Right forelimb (tissue), 1 donor: ENCODE measurements at regions not wholly inside any gene's neighbourhood (a gene's known extent, or its start where the extent isn't known, plus 50 kb on each side); places are given as distances from the start of the nearest gene placed in this dataset.

Experiments used
- DNase-seq: peaks from one replicate; pipeline ENCODE4 v3.0.0-alpha.2; 2018

DNA sequence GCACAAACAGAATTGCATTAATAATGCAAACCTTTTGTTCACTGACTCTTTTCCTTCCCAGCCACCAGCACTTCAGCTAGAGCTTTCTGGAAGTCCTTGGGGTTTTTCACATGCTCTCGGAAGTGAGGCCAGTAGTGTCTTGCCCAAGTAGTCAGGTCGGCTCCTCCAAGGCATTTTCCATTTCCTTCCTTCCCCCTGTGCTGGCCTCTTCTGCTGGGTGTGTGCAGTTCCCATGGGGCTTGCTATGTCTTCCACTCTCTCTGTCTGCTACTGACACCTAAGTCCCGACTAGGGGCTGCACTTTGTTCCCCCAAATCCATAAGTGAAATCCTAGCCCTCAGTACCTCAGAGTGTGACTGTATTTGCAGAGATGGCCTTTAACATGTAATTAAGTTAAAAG, 175.6 kb upstream of the BMPER start:
- DNase-seq, result no peak

DNA sequence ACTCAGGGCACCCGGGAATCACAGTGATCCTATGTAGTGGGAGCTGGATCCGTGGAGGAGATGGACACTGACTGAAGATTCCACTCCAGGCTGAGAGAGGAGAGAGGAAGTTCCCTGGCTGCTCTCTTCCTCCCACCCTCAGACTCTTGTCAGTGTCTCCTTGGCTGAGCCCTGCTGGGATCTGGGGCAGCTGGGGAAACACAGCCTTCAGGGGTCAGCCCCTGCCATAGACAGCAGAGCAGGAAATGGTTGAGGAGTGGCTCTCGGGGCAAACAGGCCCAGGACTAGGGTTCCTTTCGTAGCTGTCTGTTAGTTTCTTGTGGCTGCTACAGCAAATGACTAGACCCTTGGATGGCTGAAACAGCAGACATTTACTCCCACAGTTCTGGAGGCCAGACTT, 174.4 kb upstream of the BMPER start:
- no peak for DNase-seq

DNA sequence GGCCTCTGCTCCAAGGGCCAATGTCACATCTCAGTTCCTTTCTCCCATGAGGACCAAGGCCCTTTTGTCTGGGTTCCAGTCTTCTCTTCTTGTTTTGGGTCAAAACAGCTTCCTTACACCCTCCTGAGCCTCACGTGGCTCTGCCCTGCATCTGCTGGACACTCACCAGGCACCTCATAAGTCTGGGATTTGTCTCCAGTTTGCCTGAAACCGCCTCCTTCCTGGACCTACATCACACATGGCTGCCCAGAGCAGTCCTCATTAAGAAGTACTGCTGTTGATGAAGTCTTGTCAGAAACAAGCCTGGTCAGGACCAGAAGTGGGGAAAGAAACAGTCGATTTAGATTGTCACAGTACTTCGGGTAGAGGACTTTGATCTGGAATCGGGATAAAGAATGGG, 173.4 kb upstream of the BMPER start:
- no peak for DNase-seq

DNA sequence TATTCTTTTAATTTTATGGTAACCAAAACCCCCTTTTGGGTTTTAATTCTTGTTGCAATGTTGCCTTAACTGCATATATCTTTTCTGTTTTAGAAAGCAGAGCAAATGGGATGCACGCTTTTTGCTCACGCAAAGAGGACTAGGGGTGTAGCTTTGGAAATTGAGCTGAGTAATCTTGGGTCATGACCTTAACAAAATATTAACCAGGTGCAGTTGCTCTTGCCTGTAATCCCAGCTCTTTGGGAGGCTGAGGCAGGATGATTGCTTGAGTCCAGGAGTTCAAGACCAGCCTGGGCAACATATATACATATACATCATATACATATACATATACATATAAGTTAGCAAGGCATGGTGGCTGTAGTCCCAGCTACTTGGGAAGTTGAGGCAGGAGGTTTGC, 172.9 kb upstream of the BMPER start:
- DNase-seq, result no peak

DNA sequence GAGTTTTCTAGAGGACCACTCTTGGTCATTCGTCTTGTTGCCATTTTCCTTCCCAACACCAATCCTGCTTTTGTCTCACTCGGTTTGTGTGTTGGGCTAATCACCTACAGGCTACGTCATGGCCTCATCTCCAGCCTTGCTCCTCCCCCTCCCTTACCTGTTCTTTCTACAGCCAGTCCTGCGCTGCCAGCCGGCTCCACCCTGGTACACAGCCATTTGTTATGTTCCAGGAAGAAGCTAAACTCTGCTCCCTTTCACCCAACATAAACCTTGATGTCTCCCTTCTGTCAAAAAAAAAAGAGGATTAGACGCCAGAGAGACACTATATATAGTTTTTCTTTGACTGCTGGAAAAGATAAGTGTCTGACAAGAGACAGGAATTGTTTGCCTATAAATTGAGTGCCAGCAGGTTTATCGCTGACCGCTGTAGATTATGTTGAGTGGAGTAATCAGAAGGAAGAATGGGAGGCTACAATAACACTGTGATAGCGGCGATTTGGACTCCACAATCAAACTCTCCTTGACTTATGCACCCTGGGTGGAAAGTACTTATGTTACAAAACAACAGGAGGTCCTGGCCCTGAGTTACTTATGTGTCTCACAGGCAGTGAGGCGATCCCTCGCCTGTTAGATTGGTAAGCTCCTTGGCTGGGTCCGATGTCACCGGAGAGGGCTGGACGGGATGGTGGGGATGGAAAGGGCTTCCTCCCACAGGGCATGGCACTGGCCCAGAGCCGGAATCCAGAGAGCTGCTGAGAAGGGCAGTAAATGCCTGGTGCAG, 171.3 kb upstream of the BMPER start:
- DNase-seq, result no peak

DNA sequence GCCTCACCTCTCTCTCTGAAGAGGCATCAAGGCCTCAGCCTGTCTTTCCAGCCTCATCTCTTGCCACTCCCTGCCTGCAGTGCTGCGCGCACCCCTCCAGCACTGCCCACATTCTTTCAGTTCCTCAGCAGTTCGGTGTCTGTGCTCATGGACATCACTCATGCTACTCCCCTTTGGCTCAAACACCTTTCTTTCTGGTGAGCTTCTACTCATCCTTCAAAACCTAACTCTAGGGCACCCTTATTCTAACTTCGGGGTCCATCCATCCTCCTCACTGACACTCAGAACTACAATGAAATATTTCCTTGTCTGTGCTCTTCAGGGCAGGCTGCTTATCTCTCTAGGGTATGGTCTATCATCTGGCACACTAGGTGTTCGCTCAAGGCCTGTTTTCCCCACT, 169.9 kb upstream of the BMPER start:
- DNase-seq, result no peak

DNA sequence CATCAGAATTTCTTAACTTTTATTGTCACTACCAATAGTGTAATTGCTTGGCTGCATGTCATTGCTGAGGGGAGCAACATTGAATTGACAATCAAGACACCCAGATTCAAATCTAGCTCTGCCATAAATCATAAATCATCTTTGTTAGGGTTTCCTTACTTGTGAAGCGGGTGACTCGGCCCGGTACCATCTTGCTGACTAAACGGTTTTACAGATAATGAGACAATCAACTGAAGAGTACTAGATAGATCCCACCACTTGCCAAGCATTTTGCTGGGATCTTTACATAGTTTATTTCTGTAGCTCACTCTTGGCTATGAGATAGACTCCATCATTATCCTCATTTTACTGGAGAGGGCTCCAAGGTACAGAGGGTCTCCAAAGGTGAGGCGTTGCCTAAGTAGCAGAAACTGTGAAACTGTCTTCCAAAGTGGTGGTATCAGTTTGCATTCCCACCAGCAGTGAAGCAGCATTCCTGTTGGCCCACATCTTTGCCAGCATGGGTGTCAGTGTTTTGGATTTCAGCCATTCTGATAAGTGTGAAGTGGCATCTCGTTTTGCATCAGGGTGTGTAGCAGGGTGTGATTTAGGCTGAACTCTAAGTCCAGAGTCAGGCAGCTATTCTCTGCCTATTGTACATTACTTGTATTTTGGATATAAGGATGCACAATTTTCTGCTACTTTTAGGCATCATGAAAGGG, 168.7 kb upstream of the BMPER start:
- no peak for DNase-seq

DNA sequence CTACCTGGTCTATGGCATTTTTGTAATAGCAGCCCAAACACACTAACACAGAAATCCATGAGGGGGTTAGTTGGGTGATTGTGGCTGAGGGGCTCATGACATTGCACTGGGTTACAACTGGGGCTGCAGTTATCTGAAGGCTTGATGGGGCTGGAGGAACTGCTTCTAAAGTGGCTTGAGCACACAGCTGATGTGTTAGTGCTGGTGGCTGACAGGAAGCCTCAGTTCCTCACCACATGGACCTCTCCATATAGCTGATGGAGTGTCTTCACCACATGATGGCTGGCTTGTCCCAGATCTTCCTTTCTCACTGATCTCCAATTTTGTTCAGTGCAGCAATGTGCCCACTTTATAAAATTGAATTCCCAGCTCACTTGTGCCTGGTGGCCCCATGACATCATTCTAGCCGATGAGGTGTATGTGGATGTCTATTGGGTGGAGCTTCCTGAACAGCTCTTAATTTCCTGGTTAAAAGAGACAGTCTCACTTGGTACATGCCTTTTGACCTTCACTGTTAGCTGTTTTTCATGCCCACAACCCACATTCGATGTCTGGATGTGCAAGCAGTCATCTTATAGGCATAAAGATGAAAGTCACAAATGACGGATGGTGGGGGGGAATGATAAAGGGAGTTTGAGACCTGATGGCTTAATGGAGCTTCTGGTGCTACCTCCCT, 166.9 kb upstream of the BMPER start:
- DNase-seq, result no peak

DNA sequence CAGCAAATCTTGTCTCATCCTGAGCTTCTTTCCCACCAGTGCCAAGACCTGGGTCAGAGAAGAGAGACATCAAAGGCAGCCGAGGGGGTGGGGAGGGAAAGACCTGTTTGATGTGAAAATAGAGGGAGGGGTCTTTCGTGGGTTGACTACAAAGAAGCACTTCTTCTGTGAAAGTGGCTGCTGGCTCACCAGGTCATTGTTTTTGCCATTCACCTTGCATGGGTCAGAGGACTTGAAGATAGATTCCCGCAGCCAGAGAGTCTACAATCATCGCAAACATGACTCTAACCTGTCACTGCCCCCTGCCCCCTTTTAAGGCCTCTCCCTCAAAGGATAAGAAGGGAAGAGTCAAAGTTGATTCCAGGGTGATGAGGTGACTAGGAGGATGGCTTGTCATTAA, 166.1 kb upstream of the BMPER start:
- no peak for DNase-seq

DNA sequence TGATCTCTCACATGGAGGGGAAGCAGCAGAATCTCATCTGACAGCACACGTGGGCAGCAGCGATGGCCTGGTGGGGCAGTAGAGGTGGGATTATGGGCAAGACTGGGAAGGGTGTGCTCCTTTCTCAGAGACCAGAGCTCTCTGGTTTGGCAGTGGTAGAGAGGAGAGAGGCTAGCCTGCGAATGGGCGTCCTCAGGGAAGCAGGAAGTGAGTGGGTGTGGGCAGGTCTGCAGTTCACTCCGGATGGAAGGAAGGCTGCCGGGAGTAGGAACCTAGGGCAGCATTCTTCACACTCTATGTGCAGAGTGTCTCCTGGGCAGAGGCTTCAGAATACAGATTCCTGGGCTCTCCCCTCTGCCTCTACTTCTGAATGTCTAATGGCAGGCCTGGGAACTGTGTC, 162.8 kb upstream of the BMPER start:
- DNase-seq, result no peak

DNA sequence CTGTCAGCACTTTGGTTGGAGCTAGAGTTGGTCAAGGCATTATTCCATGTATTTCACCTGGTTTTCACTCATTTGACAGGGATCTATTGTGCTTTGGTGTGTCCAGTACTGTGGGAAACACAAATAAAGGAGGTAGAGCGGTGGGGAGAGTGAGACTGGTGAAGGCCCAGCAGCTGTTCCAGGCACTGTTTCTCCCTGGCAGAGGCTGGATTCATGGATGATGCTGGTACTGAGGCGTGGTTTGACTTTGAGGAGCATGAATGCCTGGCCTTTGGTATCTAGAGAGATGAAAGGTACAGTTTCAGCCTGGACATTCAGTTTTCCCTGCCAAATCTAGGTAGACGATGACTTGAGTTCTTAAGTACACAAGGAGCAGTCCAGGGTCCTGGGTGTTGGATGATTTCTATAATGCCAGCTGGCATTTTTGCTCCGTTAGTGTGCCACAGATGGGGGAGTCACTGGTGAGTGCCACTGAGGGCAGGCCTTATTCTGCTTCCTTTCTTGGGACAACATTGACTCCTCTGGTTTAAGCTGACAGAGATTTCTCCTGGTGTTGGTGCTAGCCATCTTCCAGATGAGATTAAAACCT, 162.2 kb upstream of the BMPER start:
- no peak for DNase-seq

DNA sequence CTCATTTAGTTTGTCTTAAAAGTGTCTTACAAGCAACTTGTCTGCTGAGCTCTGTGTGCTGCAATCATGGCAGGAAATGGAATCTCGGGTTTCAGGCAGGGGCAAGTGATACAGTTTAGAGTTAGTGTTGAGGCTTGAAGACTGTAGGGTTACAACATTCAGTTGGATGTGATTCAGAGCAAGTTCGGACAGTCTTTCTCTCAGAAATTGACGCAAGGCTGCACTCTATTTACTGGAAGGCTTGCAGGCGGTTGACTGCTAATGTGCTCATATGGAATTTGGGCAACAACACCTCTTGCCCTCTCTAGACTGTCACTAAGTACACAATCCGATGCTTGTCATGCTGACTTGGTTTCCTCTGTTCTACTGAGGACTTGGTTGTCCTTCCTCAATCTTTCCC, 161.7 kb upstream of the BMPER start:
- no peak for DNase-seq

DNA sequence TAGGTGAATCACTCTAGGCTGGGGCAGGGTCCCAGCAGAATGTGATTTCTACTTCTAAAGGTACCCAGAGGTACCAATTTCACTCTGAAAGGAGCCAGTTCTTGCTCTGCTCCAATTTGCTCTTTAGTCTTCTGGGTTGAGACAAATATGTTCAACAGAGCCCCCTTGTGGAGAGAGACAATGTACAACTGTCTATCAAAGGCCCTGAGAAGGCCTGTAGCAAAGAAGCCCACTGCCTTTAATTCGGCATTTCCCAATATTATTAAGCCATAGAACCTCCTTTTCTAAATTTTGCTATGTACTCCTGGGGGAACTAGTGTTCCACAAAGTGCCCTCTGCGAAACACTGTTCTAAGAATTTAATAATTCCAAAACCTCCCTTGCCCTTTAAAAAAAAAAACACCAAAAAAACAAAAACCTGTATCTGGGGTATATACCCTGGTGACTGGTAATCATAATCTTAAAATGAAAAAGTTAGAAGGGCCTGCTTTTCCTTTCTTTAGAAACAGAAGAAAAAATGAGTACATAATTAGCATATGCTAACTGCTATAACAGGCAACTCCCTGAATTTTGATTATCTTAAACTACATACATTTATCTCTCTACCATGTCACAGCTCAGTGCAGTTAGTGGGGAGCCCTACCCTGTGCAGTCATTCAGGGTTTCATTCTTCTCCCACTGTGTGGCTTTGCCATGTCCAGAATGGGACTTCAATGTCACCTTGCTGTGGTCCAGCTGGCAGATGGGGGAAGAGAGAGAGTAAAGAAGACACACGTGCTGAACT, 160.9 kb upstream of the BMPER start:
- no peak for DNase-seq

DNA sequence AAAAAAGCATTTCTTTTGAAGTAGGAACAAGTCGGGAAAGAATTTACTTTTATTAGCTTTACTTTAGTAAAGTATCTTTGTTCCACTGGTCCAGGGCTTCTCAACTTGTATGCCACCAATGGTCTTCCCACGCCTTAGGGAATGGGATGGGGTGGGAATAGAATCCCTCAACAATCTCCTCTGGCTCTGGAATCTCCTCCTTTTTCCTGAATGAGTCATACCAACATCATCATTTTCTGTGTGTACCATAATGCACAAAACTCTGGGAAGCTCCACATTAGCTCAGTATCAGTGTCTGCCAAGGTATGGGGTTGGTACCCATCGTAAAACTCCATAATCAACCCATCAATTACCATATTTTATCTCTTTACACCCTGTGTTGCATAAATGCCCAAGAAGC, 159.4 kb upstream of the BMPER start:
- DNase-seq, result no peak

DNA sequence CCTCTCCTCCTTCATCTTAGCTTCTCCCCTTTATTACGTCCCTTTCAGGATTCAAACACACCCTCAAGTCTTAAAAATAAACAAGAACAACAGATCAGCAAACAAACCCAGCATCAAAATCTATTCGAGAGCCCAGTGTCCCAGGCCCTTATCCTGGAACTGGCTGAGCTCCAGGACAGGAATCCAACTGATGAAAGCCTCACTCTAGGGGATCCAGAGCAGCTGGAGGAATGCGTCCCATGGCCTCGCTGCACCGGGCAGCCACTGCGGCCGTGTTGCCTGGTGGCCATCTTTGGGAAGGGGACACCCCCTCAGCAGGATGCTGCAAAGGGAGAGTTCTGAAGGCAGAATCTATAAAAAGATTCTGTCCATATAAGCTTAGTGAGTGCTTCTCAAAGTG, 156.5 kb upstream of the BMPER start:
- no peak for DNase-seq

DNA sequence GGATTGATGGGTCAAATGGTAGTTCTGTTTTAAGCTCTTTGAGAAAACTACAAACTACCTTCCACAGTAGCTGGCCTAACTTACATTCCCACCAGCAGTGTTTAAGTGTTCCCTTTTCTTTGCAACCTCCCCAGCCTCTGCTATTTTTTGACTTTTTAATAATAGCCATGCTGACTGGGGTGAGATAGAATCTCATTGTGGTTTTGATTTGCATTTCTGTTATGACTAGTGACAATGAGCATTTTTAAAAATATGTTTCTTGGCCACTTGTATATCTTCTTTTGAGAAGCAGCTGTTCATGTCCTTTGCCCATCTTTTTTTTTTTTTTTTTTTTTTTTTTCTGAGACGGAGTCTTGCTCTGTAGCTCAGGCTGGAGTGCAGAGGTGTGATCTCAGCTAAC, 155.2 kb upstream of the BMPER start:
- DNase-seq, result no peak

DNA sequence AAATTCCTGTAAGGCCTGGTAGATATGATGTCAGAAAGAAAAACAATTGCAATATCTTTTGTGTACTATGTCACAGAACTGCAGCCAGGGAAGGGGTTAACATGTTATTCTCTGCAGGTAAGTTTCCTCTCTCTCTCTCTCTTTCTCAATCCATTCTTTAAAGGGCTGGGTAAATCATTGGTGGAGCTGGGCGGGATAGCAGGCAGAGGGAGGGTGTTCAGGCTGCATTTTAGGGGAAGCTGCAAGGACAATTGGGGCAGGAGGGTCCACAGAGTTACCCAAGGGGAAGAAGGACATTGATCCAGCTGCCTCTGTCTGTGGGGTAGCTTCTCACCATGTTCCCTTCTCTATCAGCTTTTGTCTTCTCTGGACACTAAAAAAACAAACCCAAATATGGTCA, 153.9 kb upstream of the BMPER start:
- no peak for DNase-seq

DNA sequence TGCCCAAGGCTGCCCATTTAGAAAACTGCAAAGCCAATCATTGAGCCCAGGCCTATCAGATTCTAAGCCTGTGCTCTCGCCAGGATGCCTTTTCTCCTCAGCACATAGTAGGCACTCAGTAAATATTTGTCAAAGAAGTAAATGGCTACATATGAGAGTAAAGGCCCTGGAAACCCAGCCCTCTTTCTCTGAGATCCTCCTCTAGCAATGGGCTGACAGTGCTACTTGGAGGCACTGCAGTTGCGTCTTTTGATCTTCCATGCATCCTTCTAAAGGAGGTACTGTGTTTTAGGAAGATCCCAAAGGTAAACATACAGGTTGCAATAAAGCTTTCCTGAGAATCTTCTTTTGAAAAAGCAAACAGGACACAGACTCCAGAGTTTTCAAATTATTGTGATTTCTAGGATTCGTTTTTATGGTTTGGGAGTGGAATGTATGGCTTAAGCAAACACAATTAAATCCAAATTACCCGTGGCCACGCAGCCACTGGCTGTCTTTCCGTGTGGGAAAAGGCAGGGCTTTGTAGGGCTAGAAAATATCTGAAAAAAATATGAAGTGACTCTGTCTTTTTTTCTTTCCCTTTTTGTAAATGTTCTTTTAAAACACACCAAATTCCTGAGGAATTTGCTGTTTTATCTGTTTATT, 151.3 kb upstream of the BMPER start:
- DNase-seq, result no peak

DNA sequence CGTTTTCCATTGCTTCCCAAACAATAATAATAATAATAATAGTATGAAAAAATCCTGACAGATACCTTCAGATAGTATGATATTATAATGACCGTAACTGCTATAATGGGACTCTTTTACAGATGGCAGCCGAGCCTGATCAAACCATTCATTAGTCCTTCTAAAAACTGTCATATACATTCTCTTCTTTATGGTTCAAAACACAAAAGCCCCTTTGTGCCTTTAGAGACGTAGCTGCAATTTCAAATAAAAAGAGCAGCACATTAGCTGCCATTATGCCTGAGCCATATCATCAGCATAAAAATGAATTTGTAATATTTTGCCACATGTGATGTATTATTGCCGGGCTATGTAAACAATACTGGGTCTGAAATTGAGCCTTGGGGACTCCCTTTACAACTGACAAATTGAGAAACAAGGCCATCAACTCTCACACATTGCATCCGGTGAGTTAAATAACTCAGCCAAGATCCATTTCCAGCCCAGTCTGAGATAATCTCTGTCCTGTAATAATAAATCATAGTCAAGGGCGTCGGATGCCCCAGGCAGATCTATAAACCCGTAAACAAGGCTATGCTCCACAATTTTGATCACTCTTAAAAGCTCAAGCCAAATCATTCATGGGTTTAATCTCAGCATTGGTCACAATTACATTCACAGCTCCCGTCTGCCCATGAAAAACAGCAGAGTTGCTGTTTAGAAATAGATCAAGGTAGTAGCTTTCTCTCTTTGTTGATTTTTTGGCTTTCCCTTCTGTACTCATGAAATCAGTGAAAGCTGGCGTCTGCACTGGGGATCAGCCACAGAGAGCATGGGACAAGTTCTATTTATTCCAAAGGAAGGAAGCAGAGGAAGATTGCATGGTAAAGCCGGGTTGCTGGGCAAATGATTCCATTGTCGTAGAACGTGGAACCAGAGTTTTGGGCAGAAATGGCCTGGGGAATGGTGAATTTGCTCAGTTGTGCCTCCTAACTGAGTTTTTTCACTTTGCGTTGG, 150.1 kb upstream of the BMPER start:
- no peak for DNase-seq

DNA sequence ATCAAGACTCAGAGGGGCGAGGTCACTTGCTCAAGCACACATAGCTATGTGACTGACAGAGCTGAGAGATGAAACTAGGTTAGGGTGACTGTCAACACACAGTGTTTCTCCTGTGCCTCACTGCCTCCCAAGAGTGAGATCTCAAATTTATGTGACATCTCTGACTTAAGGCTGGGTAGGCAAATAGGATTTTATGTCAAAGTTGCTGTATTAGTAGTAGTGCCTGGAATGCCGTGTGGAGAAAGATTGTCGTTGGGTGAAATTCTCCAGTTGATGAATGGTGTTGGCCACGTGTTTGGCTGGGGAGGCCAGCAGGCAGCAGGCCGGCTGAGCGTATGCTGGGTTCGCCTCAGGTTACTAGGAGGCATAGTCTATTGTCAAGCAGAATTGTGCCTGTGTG, 148.3 kb upstream of the BMPER start:
- no peak for DNase-seq

DNA sequence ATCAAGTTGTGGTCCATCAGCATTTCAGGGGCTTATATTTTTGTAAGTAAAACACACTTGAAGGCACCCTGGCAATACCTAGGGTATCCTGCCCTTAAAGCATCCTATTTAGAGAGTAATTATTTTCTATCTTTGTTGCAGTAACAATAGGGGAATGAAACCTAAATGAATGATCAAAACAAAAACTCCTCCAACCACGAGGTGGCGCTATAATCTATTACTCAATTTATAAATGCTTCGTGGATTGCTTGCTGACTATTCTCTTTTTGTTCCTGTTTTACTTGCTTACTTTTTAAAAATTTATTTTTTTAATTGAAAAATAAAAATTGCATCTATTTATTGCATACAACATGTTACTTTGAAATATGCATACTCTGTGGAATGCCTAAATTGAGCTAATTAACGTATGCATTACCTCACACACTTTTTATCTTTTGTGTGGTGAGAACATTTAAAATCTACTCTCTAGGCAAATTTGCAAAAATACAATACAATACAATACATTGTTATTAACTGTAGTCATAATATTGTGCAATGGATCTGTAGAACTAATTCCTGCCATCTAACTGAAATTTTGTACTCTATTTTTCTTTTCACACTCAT, 147.7 kb upstream of the BMPER start:
- DNase-seq, result no peak
